Pancreas (tissue), 10 donors: ENCODE measurements at regions not wholly inside any gene's neighbourhood (a gene's known extent, or its start where the extent isn't known, plus 50 kb on each side); places are given as distances from the start of the nearest gene placed in this dataset.

Source experiments
- ATAC-seq, 4 donors: fragments of 200-7000 bp; cut with Tn5 transposase; one replicate each; pipeline versions ENCODE4 v1.8.0 to v1.9.1; 2020; ENCODE audit warnings: mild to moderate bottlenecking in 4 of 4, moderate library complexity in 4 of 4
- DNase-seq, 6 donors: peaks; one replicate each; pipeline ENCODE4 v3.0.0-alpha.2; 2020
- FAIRE-seq: peaks from 2 replicates; lab custom pipeline; 2012; peaks lifted over from hg19 to GRCh38; lab: Jason Lieb, UNC
- H3K27ac ChIP-seq, 4 donors: fragments of 200-600 bp; sonication (generic); 1 replicate in 3 of 4; 2 replicates in 1 of 4; pipeline versions ENCODE4 v1.5.0 to v1.8.0; 2020
- H3K27me3 ChIP-seq, 4 donors: fragments of 200-600 bp; one replicate each; pipeline ENCODE4 v1.8.0; 2021
- H3K36me3 ChIP-seq, 3 donors: fragments of 200-600 bp; sonication (generic) in 1 of 3; one replicate each; pipeline versions ENCODE4 v1.5.0 to v1.8.0; 2020 to 2021
- H3K4me1 ChIP-seq, 3 donors: fragments of 200-600 bp; one replicate each; pipeline ENCODE4 v1.8.0; 2021
- H3K4me3 ChIP-seq, 4 donors: fragments of 200-600 bp; sonication (generic) in 2 of 4; one replicate each; pipeline versions ENCODE4 v1.5.0 to v1.8.0; 2020 to 2021
- H3K9me3 ChIP-seq, 4 donors: fragments of 200-600 bp; one replicate each; pipeline ENCODE4 v1.8.0; 2021
- WGBS, 2 donors: extraction: QIAGEN DNeasy Blood & Tissue Kit; methylation state at CpG; one replicate each; pipeline ENCODE4 v1.1.7; 2013; 5-methylcytosine and 5-hydroxymethylcytosine counted together
- intact Hi-C, 3 donors: fragments of 100-400 bp; cut with DNase I; formaldehyde crosslinking; loops; one replicate each; pipeline versions ENCODE4 v1.11.1 to v1.14.2; 2022
- TF ChIP-seq, protein P1 (sequence below), 4 donors: fragments of 200-600 bp; sonication (generic) in 3 of 4; IDR thresholded peaks; one replicate each; pipeline versions ENCODE4 v1.5.0 to v1.8.0; 2021; ENCODE audit warnings: antibody characterized with exemption in 4 of 4
- donor health status: healthy with polysubstance abuse.
- donor health status: DM: no; HTN: no; CAD: no; lungs with moderate emphysema.
- donor health status: DM: no; HTN: no; CAD: no.
- donor health status: control.
- donor health status: control.
- donor health status: Bipolar disorder and iron deficiency.
- donor health status: DM: yes; HTN: yes; CAD: no.
- donor health status: DM: no; HTN: no; CAD: no.
- donor health status: DM: no; HTN: no; CAD: no.
- donor health status: DM: yes; HTN: yes; CAD: no.

DNA sequence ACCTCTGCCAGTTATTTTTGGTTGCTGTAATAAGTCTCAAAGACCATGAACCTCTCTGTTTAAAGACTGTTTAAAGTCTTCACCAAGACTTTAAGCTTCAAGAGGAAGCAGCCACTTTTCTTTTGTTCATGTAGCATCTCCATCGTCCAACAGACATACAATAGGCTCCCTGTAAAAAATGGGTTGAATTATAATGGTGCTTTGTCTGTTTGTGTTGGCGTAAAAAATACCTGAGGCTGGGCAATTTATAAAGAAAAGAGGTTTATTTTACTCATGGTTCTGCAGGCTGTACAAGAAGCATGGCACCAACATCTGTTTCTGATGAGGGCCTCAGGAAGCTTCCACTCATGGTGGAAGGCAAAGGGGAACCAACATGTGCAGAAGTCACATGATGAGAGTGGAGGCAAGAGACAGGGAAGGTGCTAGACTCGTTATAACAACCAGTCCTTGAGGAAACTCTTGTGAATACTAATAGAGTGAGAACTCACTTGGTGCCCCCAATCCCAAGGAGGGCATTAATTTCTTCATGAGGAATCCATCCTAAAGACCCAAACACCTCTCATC lies 126.3 kb upstream of the RPS23 start:
- H3K4me3 ChIP-seq, result no peak overlapping the region
- H3K27ac ChIP-seq, result no peak overlapping the region
- DNase-seq (no peak), FAIRE-seq (no peak), ATAC-seq (no peak)
- no peaks in the 10 kb centered on the region for H3K36me3 ChIP-seq
- intact Hi-C loops, result no loop called here
- no peaks in the 10 kb centered on the region for H3K27me3 ChIP-seq
- WGBS, 2 donors, result 62 to 72% methylated on average over 3 of the region's 3 CpGs
- no peaks in the 10 kb centered on the region for H3K9me3 ChIP-seq
- no peaks in the 10 kb centered on the region for H3K4me1 ChIP-seq
- TF ChIP-seq, protein P1, sequence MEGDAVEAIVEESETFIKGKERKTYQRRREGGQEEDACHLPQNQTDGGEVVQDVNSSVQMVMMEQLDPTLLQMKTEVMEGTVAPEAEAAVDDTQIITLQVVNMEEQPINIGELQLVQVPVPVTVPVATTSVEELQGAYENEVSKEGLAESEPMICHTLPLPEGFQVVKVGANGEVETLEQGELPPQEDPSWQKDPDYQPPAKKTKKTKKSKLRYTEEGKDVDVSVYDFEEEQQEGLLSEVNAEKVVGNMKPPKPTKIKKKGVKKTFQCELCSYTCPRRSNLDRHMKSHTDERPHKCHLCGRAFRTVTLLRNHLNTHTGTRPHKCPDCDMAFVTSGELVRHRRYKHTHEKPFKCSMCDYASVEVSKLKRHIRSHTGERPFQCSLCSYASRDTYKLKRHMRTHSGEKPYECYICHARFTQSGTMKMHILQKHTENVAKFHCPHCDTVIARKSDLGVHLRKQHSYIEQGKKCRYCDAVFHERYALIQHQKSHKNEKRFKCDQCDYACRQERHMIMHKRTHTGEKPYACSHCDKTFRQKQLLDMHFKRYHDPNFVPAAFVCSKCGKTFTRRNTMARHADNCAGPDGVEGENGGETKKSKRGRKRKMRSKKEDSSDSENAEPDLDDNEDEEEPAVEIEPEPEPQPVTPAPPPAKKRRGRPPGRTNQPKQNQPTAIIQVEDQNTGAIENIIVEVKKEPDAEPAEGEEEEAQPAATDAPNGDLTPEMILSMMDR (IDR thresholded peaks at IDR 0.05), result no peak

- 72% methylated on average over 2 of the region's 2 CpGs for WGBS, 2 donors
- TF ChIP-seq, protein P1 (IDR thresholded peaks at IDR 0.05), result no peak
- DNase-seq (no peak), ATAC-seq (no peak), FAIRE-seq (no peak)
- H3K4me3 ChIP-seq, result no peak overlapping the region
- intact Hi-C loops, result no loop called here
- H3K9me3 ChIP-seq, result no peaks in the 10 kb centered on the region
- H3K27ac ChIP-seq, result no peak overlapping the region
- H3K36me3 ChIP-seq, result no peaks in the 10 kb centered on the region
- no peaks in the 10 kb centered on the region for H3K4me1 ChIP-seq
- H3K27me3 ChIP-seq, result no peaks in the 10 kb centered on the region
Observed at GRCh38 chr5:82403724-82404123, 125.6 kb upstream of the RPS23 start.

DNA sequence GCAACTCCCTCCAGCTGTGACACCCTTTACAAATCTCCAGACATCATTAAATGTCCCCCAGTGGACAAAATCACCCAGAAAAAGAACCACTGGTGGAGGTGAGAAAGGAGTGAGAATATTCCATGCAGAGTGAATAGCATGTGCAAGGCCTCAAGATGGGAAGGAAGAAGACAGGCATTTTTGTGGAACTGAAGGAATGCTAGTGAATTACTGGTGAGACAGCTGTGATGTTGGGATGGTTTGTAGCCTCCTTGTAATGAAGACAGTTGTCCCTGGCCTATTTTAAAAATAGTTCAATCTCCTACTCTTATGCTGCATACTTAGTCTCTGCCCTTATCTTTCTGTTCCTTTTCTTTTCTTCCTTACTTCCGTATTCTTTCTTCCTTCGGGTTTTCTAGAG lies 124.9 kb upstream of the RPS23 start:
- intact Hi-C loops, result no loop called here
- no peak overlapping the region for H3K27ac ChIP-seq
- DNase-seq, result no peak
- H3K4me1 ChIP-seq, result no peaks in the 10 kb centered on the region
- TF ChIP-seq, protein P1 (IDR thresholded peaks at IDR 0.05), result no peak
- H3K9me3 ChIP-seq, result no peaks in the 10 kb centered on the region
- H3K36me3 ChIP-seq, result no peaks in the 10 kb centered on the region
- no peak overlapping the region for H3K4me3 ChIP-seq
- no peaks in the 10 kb centered on the region for H3K27me3 ChIP-seq
- no peak for ATAC-seq
- no peak for FAIRE-seq
- 61 to 87% methylated on average over 2 of the region's 2 CpGs for WGBS, 2 donors

GRCh38 chr5:82399111-82399510 lies 121.0 kb upstream of the RPS23 start:
- TF ChIP-seq, protein P1 (IDR thresholded peaks at IDR 0.05), result no peak
- H3K27ac ChIP-seq, result no peak overlapping the region
- no peaks in the 10 kb centered on the region for H3K27me3 ChIP-seq
- no peak overlapping the region for H3K4me3 ChIP-seq
- no peaks in the 10 kb centered on the region for H3K36me3 ChIP-seq
- no peaks in the 10 kb centered on the region for H3K4me1 ChIP-seq
- H3K9me3 ChIP-seq, result no peaks in the 10 kb centered on the region
- FAIRE-seq (no peak), DNase-seq (no peak), ATAC-seq (no peak)
- 80 to 85% methylated on average over 2 of the region's 2 CpGs for WGBS, 2 donors
- intact Hi-C loops, result no loop called here

GRCh38 chr5:82397741-82398320 lies 119.7 kb upstream of the RPS23 start:
- no peak for FAIRE-seq
- H3K36me3 ChIP-seq, result no peaks in the 10 kb centered on the region
- H3K27me3 ChIP-seq, result no peaks in the 10 kb centered on the region
- no peak overlapping the region for H3K4me3 ChIP-seq
- DNase-seq, result no peak
- H3K9me3 ChIP-seq, result no peaks in the 10 kb centered on the region
- intact Hi-C loops, result no loop called here
- H3K27ac ChIP-seq, result no peak overlapping the region
- H3K4me1 ChIP-seq, result no peaks in the 10 kb centered on the region
- WGBS, 2 donors, result 71 to 85% methylated on average over 3 of the region's 3 CpGs
- TF ChIP-seq, protein P1 (IDR thresholded peaks at IDR 0.05), result no peak
- no peak for ATAC-seq
